PC-9 (cell line): ENCODE measurements at regions not wholly inside any gene's neighbourhood (a gene's known extent, or its start where the extent isn't known, plus 50 kb on each side); places are given as distances from the start of the nearest gene placed in this dataset.

Source experiments
- CTCF ChIP-seq: fragments of 200-600 bp; sonication (generic); conservative IDR thresholded peaks from 2 replicates; pipeline ENCODE4 v1.6.1; 2017; ENCODE audit warnings: mixed run types, antibody characterized with exemption, mild to moderate bottlenecking, moderate library complexity
- EZH2 ChIP-seq: fragments of 200-600 bp; sonication (generic); IDR thresholded peaks from 2 replicates; pipeline ENCODE4 v1.8.0; 2017; ENCODE audit warnings: antibody characterized with exemption, low read depth

GRCh38 chr10:58054881-58055280 lies 212.8 kb downstream of the IPMK start:
- TF ChIP-seq CTCF (no peak), EZH2 (no peak)
